Stimulated activated CD8-positive, alpha-beta memory T cell treated with anti-CD3 and anti-CD28 coated beads, Interleukin-15, amount 100 ng/mL, for 1 hour (primary cell): ENCODE measurements at regions not wholly inside any gene's neighbourhood (a gene's known extent, or its start where the extent isn't known, plus 50 kb on each side); places are given as distances from the start of the nearest gene placed in this dataset.

ENCODE experiments used
- DNase-seq: peaks from one replicate; pipeline ENCODE4 v3.0.0-alpha.2; 2020; ENCODE audit warnings: low read depth

DNA sequence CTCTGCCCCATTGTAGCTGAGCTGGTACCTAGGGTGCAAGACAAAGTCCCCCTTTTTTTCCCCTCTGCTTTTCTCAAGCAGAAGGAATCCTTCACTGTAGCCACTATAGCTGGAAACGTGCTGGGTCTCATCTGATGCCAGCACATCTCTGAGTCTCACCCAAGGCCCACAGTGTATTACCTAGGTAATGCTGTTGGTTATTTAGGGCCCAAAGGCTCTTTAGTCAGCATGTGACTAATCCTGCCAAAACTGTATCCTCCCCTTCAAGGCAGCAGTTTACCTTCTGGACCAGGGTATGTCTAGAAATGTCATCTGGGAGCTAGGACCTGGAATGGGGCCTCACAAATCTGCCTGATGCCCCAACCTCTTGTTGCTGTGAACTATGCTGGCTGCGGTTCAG is 423.4 kb downstream of the NUF2 start:
- DNase-seq: no peak

DNA sequence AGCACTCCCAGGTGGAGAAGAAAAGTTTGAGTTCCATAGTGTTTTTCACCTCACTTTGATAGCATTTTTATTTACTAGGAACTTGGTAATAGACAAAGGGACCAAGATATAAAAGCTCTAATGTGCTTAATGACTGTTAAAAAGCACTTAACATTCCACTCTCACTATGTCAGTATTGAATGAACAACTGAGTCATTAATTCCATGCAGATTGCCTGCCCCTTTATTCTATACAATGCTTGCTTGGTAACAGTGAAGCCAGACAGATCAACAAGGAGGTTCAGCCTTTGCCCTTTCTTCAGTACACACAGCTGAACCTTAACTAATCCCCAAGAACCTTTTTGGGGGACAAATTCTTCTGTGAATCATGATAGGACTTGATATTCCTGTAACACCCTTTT is 425.5 kb downstream of the NUF2 start:
- DNase-seq: no peak

GRCh38 chr1:163747855-163748254 is 426.1 kb downstream of the NUF2 start:
- no peak for DNase-seq

GRCh38 chr1:163758977-163759670 is 437.4 kb downstream of the NUF2 start:
- DNase-seq: no peak

- DNase-seq: no peak
Measured at GRCh38 chr1:163761898-163762297, 440.1 kb downstream of the NUF2 start.

DNA sequence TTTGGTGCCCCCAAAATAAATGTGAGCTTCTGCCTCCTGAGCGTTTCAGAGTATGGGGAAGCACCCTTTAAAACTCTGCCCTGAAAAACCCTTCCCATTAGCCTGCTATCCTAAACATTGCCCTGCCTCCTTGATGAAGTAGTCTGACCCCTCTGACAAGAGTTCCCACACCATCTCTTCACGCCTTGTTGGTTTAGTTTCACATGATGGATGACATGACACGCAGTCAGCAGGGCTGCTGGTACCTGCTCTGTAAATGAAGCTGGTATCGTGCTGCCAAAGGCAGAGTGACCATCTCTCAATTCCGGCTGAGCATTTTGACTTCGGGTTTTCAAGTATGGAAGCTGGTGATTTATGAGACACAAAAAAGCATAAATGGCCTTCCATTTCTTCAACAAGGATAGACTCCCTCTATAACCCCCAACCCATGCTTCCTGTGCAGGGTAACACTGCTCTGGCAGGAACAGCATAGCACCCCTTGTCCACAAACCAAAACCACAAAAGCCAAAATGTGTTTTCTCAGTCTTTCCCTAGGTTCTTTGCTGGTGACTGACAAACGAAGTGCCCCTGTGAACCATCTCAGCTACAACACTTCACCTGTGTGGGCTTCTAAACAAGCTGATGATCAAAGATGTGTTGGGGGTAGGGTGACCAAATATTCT is 444.6 kb downstream of the NUF2 start:
- DNase-seq: no peak

GRCh38 chr1:163768576-163768975 is 446.8 kb downstream of the NUF2 start:
- DNase-seq: no peak

DNA sequence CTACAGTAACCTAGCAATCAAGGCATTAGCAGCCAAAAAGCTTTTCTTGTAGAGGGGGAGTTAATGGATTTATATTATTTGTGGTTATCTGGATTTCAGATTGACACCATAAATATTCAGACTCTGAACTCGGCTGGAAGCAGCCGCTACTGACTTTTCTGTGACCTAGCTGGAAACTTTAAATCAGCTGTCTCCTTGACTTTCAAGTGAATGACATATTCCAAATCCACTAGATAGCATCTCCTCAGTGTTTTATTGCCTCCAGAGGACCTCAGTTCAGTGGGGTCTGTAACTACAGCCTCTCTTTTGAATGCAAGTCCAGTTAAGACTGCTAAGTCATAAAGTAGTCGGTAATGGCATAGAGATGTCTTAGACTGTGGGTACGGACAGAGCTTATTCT is 448.5 kb downstream of the NUF2 start:
- DNase-seq: no peak

- DNase-seq: no peak
Measured at GRCh38 chr1:163771637-163772036, 449.9 kb downstream of the NUF2 start.

DNA sequence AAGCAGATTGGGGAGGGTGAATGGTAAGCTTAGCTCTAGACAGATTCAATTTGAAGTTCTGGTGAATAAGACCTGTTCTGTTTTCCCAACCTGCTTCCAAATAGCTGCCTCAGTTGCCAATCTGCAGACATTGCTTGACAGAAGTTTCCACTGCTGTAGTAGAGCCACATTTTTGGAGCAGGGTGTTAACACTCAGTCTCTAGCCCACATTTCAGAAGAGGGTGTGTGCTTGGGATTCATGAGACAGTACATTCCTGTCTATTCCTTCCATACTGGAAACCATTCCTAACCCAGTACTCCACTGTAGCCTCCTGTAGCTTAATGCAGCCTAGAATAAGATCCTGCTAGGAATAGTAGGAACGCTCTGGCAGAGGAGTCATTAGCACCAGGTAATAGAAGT is 450.5 kb downstream of the NUF2 start:
- no peak for DNase-seq

DNA sequence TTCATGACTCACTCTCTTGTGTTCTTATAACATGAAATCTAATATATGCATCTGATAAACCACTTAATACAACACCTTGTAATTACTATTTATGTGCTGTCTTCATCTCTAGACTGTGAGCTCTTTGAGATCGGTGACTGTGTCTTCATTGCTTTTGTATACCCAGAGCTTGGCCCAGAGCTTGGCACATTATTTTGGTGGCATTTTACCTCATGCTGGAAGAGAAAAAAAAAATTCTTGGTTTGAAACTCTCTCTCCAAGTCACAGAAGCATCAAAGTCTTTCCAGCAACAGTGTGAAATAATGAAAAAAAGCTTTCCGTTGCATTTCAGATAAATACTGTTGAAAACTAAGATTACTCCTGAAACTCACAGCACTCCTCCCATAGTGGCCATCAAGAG is 451.6 kb downstream of the NUF2 start:
- DNase-seq: no peak

- DNase-seq: no peak
Measured at GRCh38 chr1:163774401-163774945, 452.7 kb downstream of the NUF2 start.

DNA sequence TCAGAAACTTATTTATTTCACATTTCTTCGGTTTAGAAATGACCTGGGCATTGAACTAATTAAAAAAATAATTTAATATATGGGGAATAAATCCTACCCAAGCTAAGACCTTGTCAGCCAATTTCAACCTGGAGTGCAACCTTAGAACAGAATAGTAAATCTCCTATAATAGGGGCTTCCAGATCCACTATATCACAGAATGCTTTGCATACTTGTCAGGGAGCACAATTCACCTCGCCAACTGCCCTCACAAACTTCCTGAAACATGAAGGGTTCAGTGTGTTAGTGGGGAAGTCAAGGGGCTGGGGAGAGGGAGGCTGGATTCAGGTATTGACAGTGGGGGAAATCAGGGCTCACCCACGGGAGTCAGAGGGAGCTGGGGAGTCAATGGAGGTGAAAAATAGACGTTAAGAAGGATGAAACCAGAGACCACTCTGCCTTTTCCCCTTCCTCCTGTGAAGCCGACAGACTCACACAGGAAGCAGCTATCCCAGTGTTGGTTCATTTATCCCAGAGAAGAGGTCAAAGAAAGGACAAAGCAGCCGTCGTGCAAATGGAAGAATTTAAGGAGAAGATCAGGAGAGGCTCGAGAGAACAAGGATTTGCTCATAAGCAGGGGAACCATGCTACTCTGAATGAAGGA is 453.3 kb downstream of the NUF2 start:
- DNase-seq: no peak

- no peak for DNase-seq
Measured at GRCh38 chr1:163777205-163777604, 455.5 kb downstream of the NUF2 start.

DNA sequence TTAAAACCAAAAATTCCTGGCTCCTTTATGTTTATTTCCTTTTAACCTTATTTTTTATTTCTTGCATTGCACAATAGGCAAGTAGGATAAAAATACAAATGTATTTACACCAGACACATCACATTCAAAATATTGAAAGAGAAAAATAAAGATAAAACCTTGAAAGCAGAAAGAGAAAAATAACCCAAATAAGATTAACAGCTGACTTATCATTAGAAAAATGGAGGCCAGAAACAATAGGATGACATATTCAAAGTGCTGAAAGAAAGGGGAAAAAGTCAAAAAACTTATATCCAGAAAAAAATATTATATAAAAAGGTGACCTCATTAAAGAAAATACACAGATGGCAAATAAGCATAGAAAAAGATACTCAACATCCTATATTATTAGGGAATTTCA is 459.4 kb downstream of the NUF2 start:
- DNase-seq: no peak

- DNase-seq: no peak
Measured at GRCh38 chr1:163785868-163786405, 464.2 kb downstream of the NUF2 start.

DNA sequence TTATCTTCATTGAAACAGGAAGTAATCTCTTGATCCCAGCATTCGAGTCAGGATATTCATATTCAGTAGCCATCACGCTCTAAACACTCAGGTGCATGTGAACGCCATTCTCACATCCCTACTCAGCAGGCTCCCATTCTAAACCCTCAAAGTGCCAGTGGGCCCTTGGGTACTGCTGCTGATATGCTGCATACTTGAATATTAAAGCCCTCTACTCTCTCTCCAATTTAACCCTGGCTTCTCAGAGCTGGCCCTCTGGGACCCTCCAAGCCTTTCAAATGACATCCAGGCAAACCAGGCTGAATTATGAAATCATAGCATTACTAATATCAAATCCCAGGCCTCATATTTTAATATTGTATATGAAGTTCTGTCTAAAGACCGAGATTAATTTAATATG is 468.2 kb downstream of the NUF2 start:
- no peak for DNase-seq

DNA sequence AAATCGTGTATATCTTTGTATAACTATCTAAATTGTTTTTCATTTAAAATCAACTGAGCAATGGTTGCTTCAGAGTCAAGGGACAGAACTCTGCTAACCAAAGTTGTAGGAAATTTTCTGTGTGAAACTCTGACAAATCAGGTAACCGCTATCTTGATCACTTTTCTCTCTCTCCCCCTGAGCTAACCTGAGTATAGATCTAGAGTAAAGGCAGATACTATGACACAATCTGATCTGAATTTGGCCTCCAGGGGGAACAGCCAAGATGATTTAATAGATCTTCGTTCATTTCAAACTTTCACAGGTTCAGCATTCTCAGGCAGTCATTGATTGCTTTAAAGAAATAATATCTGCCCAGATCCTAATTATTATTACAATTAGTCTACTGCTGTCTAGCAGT is 472.8 kb downstream of the NUF2 start:
- DNase-seq: no peak

DNA sequence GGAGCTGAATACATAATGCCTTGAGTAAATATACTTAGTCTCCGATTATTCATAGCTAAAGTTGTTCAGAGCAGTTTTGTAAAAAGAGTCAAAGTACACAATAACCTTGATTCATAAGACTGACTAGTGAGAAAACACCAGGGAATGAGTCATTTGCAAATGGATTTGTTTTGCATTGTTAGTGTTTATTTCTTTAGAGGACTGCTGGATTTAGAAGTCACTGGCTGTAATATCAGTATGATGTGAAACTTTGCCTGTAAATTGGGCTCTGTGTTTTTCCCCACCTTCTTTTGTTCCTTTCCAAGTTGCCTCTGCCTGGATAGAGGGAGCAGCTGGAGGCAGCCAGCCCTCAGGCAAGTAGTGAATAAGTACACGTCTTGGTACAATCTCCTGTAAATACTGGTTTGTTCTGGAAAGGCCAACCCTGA is 474.7 kb downstream of the NUF2 start:
- no peak for DNase-seq

DNA sequence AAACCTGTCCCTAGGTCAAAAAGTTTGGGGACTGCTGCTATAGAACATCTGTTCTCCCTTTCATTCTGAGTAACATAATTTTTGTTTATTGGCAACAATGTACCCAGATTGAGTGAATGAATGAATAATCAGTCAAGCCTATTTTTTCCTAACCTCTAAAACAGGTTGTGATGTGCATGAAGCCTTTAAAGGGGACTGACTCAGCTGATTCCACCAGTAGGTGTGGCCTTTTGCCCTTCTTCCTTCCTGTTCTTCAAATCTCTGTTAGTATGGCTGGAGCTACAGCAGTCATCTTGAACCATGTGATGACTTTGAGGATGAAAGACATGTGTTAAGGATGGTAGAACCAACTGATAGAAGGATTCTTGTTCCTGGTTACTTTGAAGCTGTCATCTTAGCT is 476.1 kb downstream of the NUF2 start:
- no peak for DNase-seq

GRCh38 chr1:163799190-163799805 is 477.5 kb downstream of the NUF2 start:
- DNase-seq: no peak

GRCh38 chr1:163807331-163808049 is 485.7 kb downstream of the NUF2 start:
- no peak for DNase-seq
